Glutamatergic neuron (in vitro differentiated cells): ENCODE measurements at regions not wholly inside any gene's neighbourhood (a gene's known extent, or its start where the extent isn't known, plus 50 kb on each side); places are given as distances from the start of the nearest gene placed in this dataset.

Experiments
- DNase-seq: peaks from one replicate; pipeline ENCODE4 v3.0.0; 2022
- H3K27ac Mint-ChIP-seq: one replicate; pipeline ENCODE4 v1.8.0; 2020; ENCODE audit warnings: mild to moderate bottlenecking, mixed read lengths, inconsistent platforms; ENCODE audit not compliant: unreplicated experiment
- H3K27me3 Mint-ChIP-seq: one replicate; pipeline ENCODE4 v1.8.0; 2020; ENCODE audit warnings: mild to moderate bottlenecking, moderate library complexity, mixed read lengths, inconsistent platforms; ENCODE audit not compliant: unreplicated experiment
- H3K36me3 Mint-ChIP-seq: one replicate; pipeline ENCODE4 v1.8.0; 2020; ENCODE audit warnings: mild to moderate bottlenecking, mixed read lengths, inconsistent platforms; ENCODE audit not compliant: unreplicated experiment
- H3K4me1 Mint-ChIP-seq: one replicate; pipeline ENCODE4 v1.8.0; 2020; ENCODE audit warnings: mild to moderate bottlenecking, low read depth, mixed read lengths, inconsistent platforms; ENCODE audit not compliant: unreplicated experiment
- H3K4me3 Mint-ChIP-seq: one replicate; pipeline ENCODE4 v1.8.0; 2020; ENCODE audit warnings: mild to moderate bottlenecking, mixed read lengths, inconsistent platforms; ENCODE audit not compliant: unreplicated experiment
- H3K9me3 Mint-ChIP-seq: one replicate; pipeline ENCODE4 v1.8.0; 2020; ENCODE audit warnings: mild to moderate bottlenecking, moderate library complexity, mixed read lengths, inconsistent platforms; ENCODE audit not compliant: unreplicated experiment
- CTCF ChIP-seq: fragments of 200-600 bp; sonication (generic); IDR thresholded peaks from one replicate; pipeline ENCODE4 v1.5.0; 2021; ENCODE audit not compliant: partially characterized antibody, unreplicated experiment

GRCh38 chr5:133723651-133724366 is 111.5 kb upstream of the FSTL4 start:
- Mint-ChIP-seq H3K9me3 (peaks cover 2% of the 10 kb centered on the region), H3K27ac (no peak overlapping the region), H3K36me3 (peaks cover 30% of the 10 kb centered on the region), H3K4me1 (no peaks in the 10 kb centered on the region), H3K27me3 (no peaks in the 10 kb centered on the region), H3K4me3 (no peak overlapping the region)
- no peak for DNase-seq
- no peak for TF ChIP-seq CTCF

- peaks cover 2% of the 10 kb centered on the region for H3K9me3 Mint-ChIP-seq
- H3K4me3 Mint-ChIP-seq = no peak overlapping the region
- TF ChIP-seq CTCF = no peak
- H3K4me1 Mint-ChIP-seq = no peaks in the 10 kb centered on the region
- peaks cover 30% of the 10 kb centered on the region for H3K36me3 Mint-ChIP-seq
- no peak overlapping the region for H3K27ac Mint-ChIP-seq
- DNase-seq = no peak
- H3K27me3 Mint-ChIP-seq = no peaks in the 10 kb centered on the region
These were observed 110.8 kb upstream of the FSTL4 start for GRCh38 chr5:133723126-133723525.

- H3K36me3 Mint-ChIP-seq = peaks cover 30% of the 10 kb centered on the region
- TF ChIP-seq CTCF = no peak
- H3K4me1 Mint-ChIP-seq = no peaks in the 10 kb centered on the region
- H3K27ac Mint-ChIP-seq = no peak overlapping the region
- peaks cover 2% of the 10 kb centered on the region for H3K9me3 Mint-ChIP-seq
- DNase-seq = no peak
- no peak overlapping the region for H3K4me3 Mint-ChIP-seq
- H3K27me3 Mint-ChIP-seq = peaks cover 1% of the 10 kb centered on the region
These were observed 109.0 kb upstream of the FSTL4 start for GRCh38 chr5:133721365-133721764.

- TF ChIP-seq CTCF = no peak
- DNase-seq = no peak
- H3K4me3 Mint-ChIP-seq = no peak overlapping the region
- peaks cover 24% of the 10 kb centered on the region for H3K36me3 Mint-ChIP-seq
- no peaks in the 10 kb centered on the region for H3K4me1 Mint-ChIP-seq
- H3K27me3 Mint-ChIP-seq = peaks cover 1% of the 10 kb centered on the region
- peaks cover 2% of the 10 kb centered on the region for H3K9me3 Mint-ChIP-seq
- H3K27ac Mint-ChIP-seq = no peak overlapping the region
These were observed 106.1 kb upstream of the FSTL4 start for GRCh38 chr5:133718457-133718856.

- H3K4me1 Mint-ChIP-seq = no peaks in the 10 kb centered on the region
- H3K27ac Mint-ChIP-seq = no peak overlapping the region
- no peaks in the 10 kb centered on the region for H3K9me3 Mint-ChIP-seq
- no peak overlapping the region for H3K4me3 Mint-ChIP-seq
- DNase-seq = no peak
- peaks cover 5% of the 10 kb centered on the region for H3K27me3 Mint-ChIP-seq
- no peak for TF ChIP-seq CTCF
- H3K36me3 Mint-ChIP-seq = peaks cover 10% of the 10 kb centered on the region
These were observed 104.3 kb upstream of the FSTL4 start for GRCh38 chr5:133716532-133717183.
